ENCODE measurements at regions not wholly inside any gene's neighbourhood (a gene's known extent, or its start where the extent isn't known, plus 50 kb on each side); places are given as distances from the start of the nearest gene placed in this dataset.
"Not testable (repeated sequence)": the region's sequence is repeated elsewhere in the genome, so short reads cannot be mapped to it uniquely, and the experiment has no call there.

GRCh38 chr3:87538722-87539121 lies 262.3 kb upstream of the POU1F1 start:
- H3K4me3 ChIP-seq, DNase-seq, H3K36me3 ChIP-seq, H3K27me3 ChIP-seq, H3K9me3 ChIP-seq: not testable (repeated sequence)

- no peak for DNase-seq
- Histone ChIP-seq H3K27me3 (no peaks in the 10 kb centered on the region), H3K36me3 (no peaks in the 10 kb centered on the region), H3K4me3 (no peak overlapping the region), H3K9me3 (no peaks in the 10 kb centered on the region)
Observed at GRCh38 chr3:87509401-87509800, 233.0 kb upstream of the POU1F1 start.

GRCh38 chr3:87508921-87509320 lies 232.5 kb upstream of the POU1F1 start:
- Histone ChIP-seq H3K4me3 (no peak overlapping the region), H3K9me3 (no peaks in the 10 kb centered on the region), H3K27me3 (no peaks in the 10 kb centered on the region), H3K36me3 (no peaks in the 10 kb centered on the region)
- DNase-seq: no peak

- Histone ChIP-seq H3K4me3 (no peak overlapping the region), H3K27me3 (no peaks in the 10 kb centered on the region), H3K9me3 (no peaks in the 10 kb centered on the region), H3K36me3 (no peaks in the 10 kb centered on the region)
- DNase-seq: no peak
Observed at GRCh38 chr3:87507753-87508152, 231.4 kb upstream of the POU1F1 start.

GRCh38 chr3:87503900-87504498 lies 227.6 kb upstream of the POU1F1 start:
- H3K36me3 ChIP-seq: no peaks in the 10 kb centered on the region
- H3K4me3 ChIP-seq: no peak overlapping the region
- no peaks in the 10 kb centered on the region for H3K27me3 ChIP-seq
- H3K9me3 ChIP-seq: no peaks in the 10 kb centered on the region
- peak; percentile 8 for DNase-seq

GRCh38 chr3:87501076-87501475 lies 224.7 kb upstream of the POU1F1 start:
- H3K27me3 ChIP-seq: no peaks in the 10 kb centered on the region
- no peaks in the 10 kb centered on the region for H3K9me3 ChIP-seq
- no peaks in the 10 kb centered on the region for H3K36me3 ChIP-seq
- no peak overlapping the region for H3K4me3 ChIP-seq
- DNase-seq: no peak

- DNase-seq: no peak
- Histone ChIP-seq H3K36me3 (no peaks in the 10 kb centered on the region), H3K27me3 (no peaks in the 10 kb centered on the region)
Observed at GRCh38 chr3:87498358-87499080, 222.1 kb upstream of the POU1F1 start.

GRCh38 chr3:87495938-87496337 lies 219.6 kb upstream of the POU1F1 start:
- H3K36me3 ChIP-seq: no peaks in the 10 kb centered on the region
- DNase-seq: no peak
- H3K27me3 ChIP-seq: no peaks in the 10 kb centered on the region
- H3K4me3 ChIP-seq: no peak overlapping the region
- H3K9me3 ChIP-seq: no peaks in the 10 kb centered on the region

More at GRCh38 chr3:87498358-87499080, 222.1 kb upstream of the POU1F1 start:
- no peaks in the 10 kb centered on the region for H3K9me3 ChIP-seq
- H3K4me3 ChIP-seq: no peak overlapping the region

- no peak overlapping the region for H3K4me3 ChIP-seq
- H3K36me3 ChIP-seq: no peaks in the 10 kb centered on the region
- no peaks in the 10 kb centered on the region for H3K9me3 ChIP-seq
- DNase-seq: no peak
- no peaks in the 10 kb centered on the region for H3K27me3 ChIP-seq
Observed at GRCh38 chr3:87494264-87494663, 217.9 kb upstream of the POU1F1 start.

GRCh38 chr3:87491843-87492242 lies 215.5 kb upstream of the POU1F1 start:
- Histone ChIP-seq H3K36me3 (no peaks in the 10 kb centered on the region), H3K27me3 (no peaks in the 10 kb centered on the region), H3K9me3 (no peaks in the 10 kb centered on the region), H3K4me3 (no peak overlapping the region)
- no peak for DNase-seq

GRCh38 chr3:87489892-87490291 lies 213.5 kb upstream of the POU1F1 start:
- no peaks in the 10 kb centered on the region for H3K36me3 ChIP-seq
- H3K27me3 ChIP-seq: no peaks in the 10 kb centered on the region
- DNase-seq: no peak
- no peak overlapping the region for H3K4me3 ChIP-seq
- H3K9me3 ChIP-seq: no peaks in the 10 kb centered on the region

- H3K27me3 ChIP-seq: no peaks in the 10 kb centered on the region
- no peaks in the 10 kb centered on the region for H3K9me3 ChIP-seq
- no peaks in the 10 kb centered on the region for H3K36me3 ChIP-seq
- no peak overlapping the region for H3K4me3 ChIP-seq
- DNase-seq: no peak
Observed at GRCh38 chr3:87488765-87489164, 212.4 kb upstream of the POU1F1 start.

- not testable (repeated sequence) for H3K36me3 ChIP-seq, DNase-seq, H3K4me3 ChIP-seq, H3K9me3 ChIP-seq, H3K27me3 ChIP-seq
Observed at GRCh38 chr3:87486635-87487034, 210.3 kb upstream of the POU1F1 start.

- H3K4me3 ChIP-seq: no peak overlapping the region
- no peaks in the 10 kb centered on the region for H3K27me3 ChIP-seq
- no peak for DNase-seq
- no peaks in the 10 kb centered on the region for H3K9me3 ChIP-seq
- H3K36me3 ChIP-seq: no peaks in the 10 kb centered on the region
Observed at GRCh38 chr3:87486115-87486514, 209.7 kb upstream of the POU1F1 start.

GRCh38 chr3:87478716-87479115 lies 202.3 kb upstream of the POU1F1 start:
- H3K9me3 ChIP-seq: no peaks in the 10 kb centered on the region
- H3K27me3 ChIP-seq: no peaks in the 10 kb centered on the region
- no peak overlapping the region for H3K4me3 ChIP-seq
- no peaks in the 10 kb centered on the region for H3K36me3 ChIP-seq
- no peak for DNase-seq

GRCh38 chr3:87473944-87474343 lies 197.6 kb upstream of the POU1F1 start:
- no peaks in the 10 kb centered on the region for H3K27me3 ChIP-seq
- no peak overlapping the region for H3K4me3 ChIP-seq
- no peaks in the 10 kb centered on the region for H3K36me3 ChIP-seq
- DNase-seq: no peak
- no peaks in the 10 kb centered on the region for H3K9me3 ChIP-seq

- DNase-seq: no peak
- no peak overlapping the region for H3K4me3 ChIP-seq
- no peaks in the 10 kb centered on the region for H3K9me3 ChIP-seq
- H3K27me3 ChIP-seq: no peaks in the 10 kb centered on the region
- H3K36me3 ChIP-seq: no peaks in the 10 kb centered on the region
Observed at GRCh38 chr3:87468938-87469337, 192.6 kb upstream of the POU1F1 start.

- Histone ChIP-seq H3K4me3 (no peak overlapping the region), H3K36me3 (no peaks in the 10 kb centered on the region), H3K9me3 (no peaks in the 10 kb centered on the region), H3K27me3 (no peaks in the 10 kb centered on the region)
- DNase-seq: no peak
Observed at GRCh38 chr3:87468235-87468634, 191.9 kb upstream of the POU1F1 start.

Data from MG63 (cell line).